CD8-positive, alpha-beta memory T cell (primary cell): ENCODE measurements at regions not wholly inside any gene's neighbourhood (a gene's known extent, or its start where the extent isn't known, plus 50 kb on each side); places are given as distances from the start of the nearest gene placed in this dataset.

Source experiments
- CTCF ChIA-PET: fragments of 350-600 bp; sonication (Branson Sonifier 250); formaldehyde crosslinking; loops from one replicate; lab custom pipeline; 2021; ENCODE audit warnings: antibody characterized with exemption; lab: Charles Lee
- POLR2A ChIA-PET: fragments of 350-600 bp; sonication (Branson Sonifier 250); formaldehyde crosslinking; loops from one replicate; lab custom pipeline; 2021; ENCODE audit warnings: antibody characterized with exemption; lab: Charles Lee
- DNase-seq, 5 donors: peaks; one replicate each; pipeline versions ENCODE4 v3.0.0 to v3.0.0-alpha.2; 2020 to 2022; ENCODE audit warnings: mixed read lengths in 1 of 5
- H3K27ac ChIP-seq: one replicate; pipeline ENCODE4 v1.7.0; 2013; ENCODE audit warnings: low read depth, mild to moderate bottlenecking, low read length, moderate library complexity
- H3K27me3 ChIP-seq: 2 replicates; pipeline ENCODE4 v1.7.0; 2013; ENCODE audit warnings: low read length, mild to moderate bottlenecking; ENCODE audit not compliant: insufficient read depth, poor library complexity, severe bottlenecking
- H3K36me3 ChIP-seq: 2 replicates; pipeline ENCODE4 v1.7.0; 2013; ENCODE audit warnings: mild to moderate bottlenecking, low read length, moderate library complexity; ENCODE audit not compliant: insufficient read depth
- H3K4me1 ChIP-seq: 2 replicates; pipeline ENCODE4 v1.7.0; 2013; ENCODE audit warnings: mild to moderate bottlenecking, low read length, moderate library complexity; ENCODE audit not compliant: insufficient read depth
- H3K4me3 ChIP-seq: 2 replicates; pipeline ENCODE4 v1.7.0; 2013; ENCODE audit warnings: mild to moderate bottlenecking, low read length
- H3K9me3 ChIP-seq: 2 replicates; pipeline ENCODE4 v1.7.0; 2013; ENCODE audit warnings: mild to moderate bottlenecking, low read length
- H3K27ac Mint-ChIP-seq, 8 donors: one replicate each; pipeline ENCODE4 v1.8.0; 2020 to 2021; ENCODE audit warnings: mixed read lengths in 8 of 8, mild to moderate bottlenecking in 6 of 8, inconsistent platforms in 3 of 8, moderate library complexity in 3 of 8
- H3K27me3 Mint-ChIP-seq, 2 donors: one replicate each; pipeline ENCODE4 v1.8.0; 2020 to 2021; ENCODE audit warnings: mixed read lengths in 2 of 2, mild to moderate bottlenecking in 1 of 2, moderate library complexity in 1 of 2
- H3K36me3 Mint-ChIP-seq, 3 donors: one replicate each; pipeline ENCODE4 v1.8.0; 2020 to 2021; ENCODE audit warnings: mixed read lengths in 3 of 3, inconsistent platforms in 1 of 3, mild to moderate bottlenecking in 1 of 3
- H3K4me1 Mint-ChIP-seq, 3 donors: one replicate each; pipeline ENCODE4 v1.8.0; 2020 to 2021; ENCODE audit warnings: mixed read lengths in 3 of 3, inconsistent platforms in 1 of 3, mild to moderate bottlenecking in 1 of 3
- H3K4me3 Mint-ChIP-seq, 7 donors: one replicate each; pipeline ENCODE4 v1.8.0; 2020 to 2021; ENCODE audit warnings: mixed read lengths in 7 of 7, mild to moderate bottlenecking in 6 of 7, moderate library complexity in 4 of 7, inconsistent platforms in 2 of 7
- H3K9me3 Mint-ChIP-seq, 5 donors: one replicate each; pipeline ENCODE4 v1.8.0; 2020 to 2022; ENCODE audit warnings: mixed read lengths in 5 of 5, mild to moderate bottlenecking in 3 of 5, moderate library complexity in 2 of 5, inconsistent platforms in 1 of 5

DNA sequence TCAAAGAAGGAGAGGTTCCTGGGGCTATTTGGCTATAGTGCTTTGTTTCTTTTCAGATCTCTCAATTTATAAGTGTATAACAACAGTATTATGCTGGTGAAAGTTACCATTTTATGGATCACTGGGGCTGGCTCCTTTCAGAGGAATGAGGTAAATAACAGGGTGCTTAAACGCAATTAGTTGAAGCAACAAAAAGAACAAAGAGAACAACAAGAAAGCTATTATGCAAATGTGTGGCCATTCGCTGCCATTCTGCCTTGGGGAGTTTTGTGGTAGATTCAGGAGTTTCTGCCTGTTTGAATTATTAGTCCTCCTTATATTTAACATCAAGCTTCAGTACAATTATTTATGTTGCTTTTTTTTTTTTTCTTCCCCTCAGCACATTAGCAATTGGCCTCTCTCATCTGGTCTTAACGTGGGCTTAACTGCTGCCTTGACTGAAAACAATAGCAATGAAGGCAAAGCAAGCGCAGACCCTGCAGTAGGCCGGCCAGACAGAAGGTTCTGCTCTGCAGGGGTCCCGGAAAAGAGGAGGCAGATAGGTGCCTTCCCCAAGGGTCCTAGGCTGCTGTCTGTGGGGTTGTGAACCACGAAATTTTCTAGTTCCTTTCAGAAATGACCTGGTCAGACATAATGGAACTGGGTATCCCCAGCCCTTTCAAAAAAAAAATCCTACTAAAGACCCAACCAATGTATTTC, 339.9 kb upstream of the PODXL start:
- ChIA-PET CTCF (no interaction called here), POLR2A (no interaction called here)
- Mint-ChIP-seq H3K36me3 (peaks cover 0 to 1% (median 0%) of the 10 kb centered on the region in 3 donors), H3K4me1 (no peaks in the 10 kb centered on the region), H3K27me3 (peaks cover 4 to 22% of the 10 kb centered on the region in 2 donors), H3K4me3 (no peak overlapping the region), H3K9me3 (peaks cover 0 to 4% (median 2%) of the 10 kb centered on the region in 5 donors), H3K27ac (no peak overlapping the region)
- Histone ChIP-seq H3K4me1 (no peaks in the 10 kb centered on the region), H3K9me3 (no peaks in the 10 kb centered on the region), H3K27ac (no peak overlapping the region), H3K36me3 (no peaks in the 10 kb centered on the region), H3K27me3 (no peaks in the 10 kb centered on the region), H3K4me3 (no peak overlapping the region)
- no peak for DNase-seq

DNA sequence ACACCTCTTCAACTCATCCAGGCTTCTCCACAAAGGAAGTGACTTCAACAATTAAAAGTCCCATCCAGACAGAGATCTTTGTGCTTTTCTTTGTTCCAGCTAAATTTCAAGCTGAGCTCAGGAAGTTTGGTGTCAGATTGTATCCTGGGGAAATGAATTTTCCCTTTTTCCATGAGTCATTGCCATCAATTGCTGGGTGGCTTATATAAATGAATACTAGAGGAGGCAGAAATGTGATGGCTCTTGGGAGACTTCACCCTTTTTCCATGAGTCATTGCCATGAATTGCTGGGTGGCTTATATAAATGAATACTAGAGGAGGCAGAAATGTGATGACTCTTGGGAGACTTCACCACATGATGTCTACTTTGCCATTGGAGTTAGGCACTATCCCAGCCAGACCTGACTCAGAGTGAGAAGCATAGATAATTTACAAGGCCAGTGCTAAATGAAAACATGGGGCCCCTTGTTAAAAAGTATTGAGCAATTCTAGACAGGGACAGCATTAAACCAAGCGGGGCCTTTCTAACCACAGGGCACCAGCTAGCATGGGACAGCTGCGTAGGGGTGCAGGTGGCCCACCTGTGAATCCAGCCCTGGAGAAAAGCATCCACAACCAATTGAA, 339.2 kb upstream of the PODXL start:
- DNase-seq: no peak
- CTCF ChIA-PET: no interaction called here
- no peak overlapping the region for H3K4me3 ChIP-seq
- no peaks in the 10 kb centered on the region for H3K4me1 Mint-ChIP-seq
- no peaks in the 10 kb centered on the region for H3K27me3 ChIP-seq
- no peaks in the 10 kb centered on the region for H3K36me3 ChIP-seq
- H3K27ac Mint-ChIP-seq: no peak overlapping the region
- H3K4me3 Mint-ChIP-seq: no peak overlapping the region
- H3K4me1 ChIP-seq: no peaks in the 10 kb centered on the region
- POLR2A ChIA-PET: no interaction called here
- peaks cover 4 to 24% of the 10 kb centered on the region in 2 donors for H3K27me3 Mint-ChIP-seq
- peaks cover 0 to 4% (median 2%) of the 10 kb centered on the region in 5 donors for H3K9me3 Mint-ChIP-seq
- no peaks in the 10 kb centered on the region for H3K9me3 ChIP-seq
- no peak overlapping the region for H3K27ac ChIP-seq
- H3K36me3 Mint-ChIP-seq: peaks cover 0 to 1% (median 0%) of the 10 kb centered on the region in 3 donors

DNA sequence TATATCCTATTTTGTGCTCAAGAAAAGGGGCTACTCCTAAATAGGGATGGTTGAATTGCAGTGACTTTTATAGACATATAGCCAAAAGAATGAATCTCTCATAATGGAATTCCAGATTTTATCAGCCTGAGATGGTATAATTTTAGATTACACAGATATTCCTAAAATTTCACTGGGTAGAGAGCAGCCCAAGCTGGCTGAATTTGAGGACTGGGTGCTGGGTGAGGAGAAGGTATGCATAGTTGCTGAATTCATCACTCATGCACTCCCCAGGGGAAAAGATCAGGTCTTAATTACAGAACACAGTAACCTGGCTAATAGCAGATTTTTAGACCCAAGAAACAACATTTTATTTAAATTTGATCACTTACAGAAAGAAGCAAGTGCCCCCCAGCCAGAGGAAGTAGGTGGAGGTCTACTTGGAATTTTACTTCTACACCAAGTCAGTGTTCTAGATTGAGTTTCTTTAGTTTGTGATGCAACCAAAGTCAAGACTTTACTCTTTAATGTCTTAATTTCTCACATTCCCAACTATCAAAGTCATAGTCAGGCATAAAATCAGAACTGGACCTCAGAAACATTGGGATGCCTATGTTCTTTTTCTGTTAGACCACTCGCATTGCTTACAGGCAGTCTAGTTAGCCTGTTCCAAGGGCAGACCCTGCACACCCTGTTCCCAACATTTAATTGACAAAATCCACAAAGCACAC, 337.4 kb upstream of the PODXL start:
- H3K4me3 ChIP-seq: no peak overlapping the region

DNA sequence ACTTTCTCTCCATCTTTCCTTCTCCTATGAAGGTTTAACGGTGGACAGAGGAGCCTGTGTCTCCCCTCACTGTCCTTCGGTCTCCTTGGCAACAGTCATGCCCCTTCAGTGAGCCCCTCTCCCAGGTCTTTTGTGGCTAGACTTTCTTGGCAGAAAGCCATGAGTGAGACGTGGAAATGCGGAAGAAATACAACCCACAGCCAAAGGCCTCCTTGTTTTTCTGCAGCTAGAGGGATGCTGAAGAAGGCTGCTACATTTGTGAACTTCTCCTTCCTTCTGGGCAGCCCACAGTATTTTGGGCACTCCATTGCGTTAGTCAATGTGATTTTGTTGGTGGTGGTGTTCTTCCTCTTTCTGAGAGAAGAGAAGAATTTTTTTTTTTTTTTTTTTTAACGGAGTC, 333.7 kb upstream of the PODXL start:
- Histone ChIP-seq H3K36me3 (no peaks in the 10 kb centered on the region), H3K9me3 (no peaks in the 10 kb centered on the region), H3K27me3 (no peaks in the 10 kb centered on the region), H3K4me1 (no peaks in the 10 kb centered on the region), H3K27ac (no peak overlapping the region), H3K4me3 (no peak overlapping the region)
- Mint-ChIP-seq H3K27me3 (peaks cover 3 to 18% of the 10 kb centered on the region in 2 donors), H3K9me3 (peaks cover 6 to 17% (median 12%) of the 10 kb centered on the region in 5 donors), H3K4me1 (no peaks in the 10 kb centered on the region), H3K36me3 (no peaks in the 10 kb centered on the region), H3K27ac (no peak overlapping the region), H3K4me3 (peak overlapping the region in 1 of 7 donors; percentile 10)
- DNase-seq: no peak
- CTCF ChIA-PET: no interaction called here
- POLR2A ChIA-PET: no interaction called here

More for the DNA sequence above, 337.4 kb upstream of the PODXL start:
- DNase-seq: no peak
- no peaks in the 10 kb centered on the region for H3K4me1 Mint-ChIP-seq
- Histone ChIP-seq H3K4me1 (no peaks in the 10 kb centered on the region), H3K9me3 (no peaks in the 10 kb centered on the region), H3K27ac (no peak overlapping the region), H3K36me3 (no peaks in the 10 kb centered on the region), H3K27me3 (no peaks in the 10 kb centered on the region)
- H3K36me3 Mint-ChIP-seq: peaks cover 0 to 1% (median 0%) of the 10 kb centered on the region in 3 donors
- H3K4me3 Mint-ChIP-seq: no peak overlapping the region
- H3K27ac Mint-ChIP-seq: no peak overlapping the region
- POLR2A ChIA-PET: no interaction called here
- CTCF ChIA-PET: no interaction called here
- peaks cover 4 to 24% of the 10 kb centered on the region in 2 donors for H3K27me3 Mint-ChIP-seq
- peaks cover 0 to 3% (median 2%) of the 10 kb centered on the region in 5 donors for H3K9me3 Mint-ChIP-seq

DNA sequence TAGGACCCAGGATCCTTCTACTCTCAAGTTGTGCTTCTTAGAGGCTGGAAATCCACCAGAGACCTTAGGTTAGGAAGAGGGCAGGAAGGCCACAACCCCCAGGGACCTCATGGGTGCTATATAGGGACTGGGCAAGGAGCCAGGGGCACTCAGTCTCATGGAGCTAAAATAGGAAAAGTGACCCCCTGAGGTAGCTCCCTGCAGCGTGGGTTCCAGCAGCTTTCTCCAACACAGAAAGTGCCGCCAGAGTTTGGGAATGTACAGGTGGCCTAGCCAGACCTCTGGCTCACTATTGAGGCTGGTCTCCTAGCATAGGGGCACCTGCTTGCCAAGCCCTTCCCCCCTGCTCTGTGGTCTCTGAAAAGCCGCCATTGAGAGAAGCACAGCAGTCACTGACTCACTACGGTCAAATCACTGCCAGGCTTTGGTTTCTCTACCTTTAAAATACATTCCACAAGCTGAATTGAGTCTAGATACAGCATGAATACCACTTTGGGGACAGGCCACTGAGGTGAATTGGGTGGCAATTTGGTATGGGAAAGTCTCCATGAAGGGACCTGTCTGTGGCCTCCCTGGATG, 333.2 kb upstream of the PODXL start:
- no peaks in the 10 kb centered on the region for H3K36me3 ChIP-seq
- ChIA-PET POLR2A (no interaction called here), CTCF (no interaction called here)

DNA sequence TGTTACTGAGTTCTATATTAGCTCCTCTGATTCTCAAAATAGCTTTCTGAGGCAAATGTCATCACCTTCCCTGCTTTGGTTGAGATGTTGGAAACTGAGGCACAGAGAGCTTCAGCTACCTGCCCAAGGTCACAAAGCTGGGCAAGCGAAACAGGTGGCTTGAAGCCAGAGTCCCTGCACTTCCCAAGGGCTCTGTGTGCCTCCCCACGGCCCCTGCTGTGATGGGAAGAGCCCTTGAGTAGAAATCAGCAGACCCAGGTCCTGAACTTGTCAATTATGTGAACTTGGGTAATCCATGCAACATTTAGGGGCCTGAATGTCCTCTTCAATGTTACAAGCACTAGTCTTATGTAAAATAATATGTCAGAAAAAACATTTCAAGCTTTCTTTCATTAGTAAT, 327.3 kb upstream of the PODXL start:
- H3K27ac Mint-ChIP-seq: no peak overlapping the region

More for the DNA sequence above, 333.2 kb upstream of the PODXL start:
- peaks cover 6 to 17% (median 14%) of the 10 kb centered on the region in 5 donors for H3K9me3 Mint-ChIP-seq
- Histone ChIP-seq H3K4me3 (no peak overlapping the region), H3K9me3 (no peaks in the 10 kb centered on the region), H3K27me3 (no peaks in the 10 kb centered on the region), H3K27ac (no peak overlapping the region), H3K4me1 (no peaks in the 10 kb centered on the region)
- no peak for DNase-seq
- H3K4me3 Mint-ChIP-seq: no peak overlapping the region
- no peaks in the 10 kb centered on the region for H3K36me3 Mint-ChIP-seq
- H3K27me3 Mint-ChIP-seq: peaks cover 2 to 15% of the 10 kb centered on the region in 2 donors
- no peak overlapping the region for H3K27ac Mint-ChIP-seq
- no peaks in the 10 kb centered on the region for H3K4me1 Mint-ChIP-seq

DNA sequence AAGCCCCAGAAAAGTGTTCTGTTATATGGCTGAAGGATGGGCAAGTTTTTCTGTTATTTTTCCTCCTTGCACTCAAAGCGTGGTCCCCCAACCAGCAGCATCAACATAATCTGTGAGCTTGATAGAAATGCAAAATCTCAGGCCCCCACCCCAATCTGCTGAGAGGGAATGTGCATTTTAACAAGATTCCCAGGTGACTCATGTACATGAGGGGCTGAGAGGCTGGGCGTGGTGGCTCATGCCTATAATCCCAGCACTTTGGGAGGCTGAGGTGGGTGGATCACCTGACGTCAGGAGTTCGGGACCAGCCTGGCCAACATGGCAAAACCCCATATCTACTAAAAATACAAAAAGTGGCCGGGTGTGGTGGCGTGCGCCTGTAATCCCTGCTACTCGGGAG, 326.8 kb upstream of the PODXL start:
- DNase-seq: no peak
- no peak overlapping the region for H3K4me3 Mint-ChIP-seq
- no peak overlapping the region for H3K27ac Mint-ChIP-seq
- no peaks in the 10 kb centered on the region for H3K9me3 ChIP-seq
- H3K27ac ChIP-seq: no peak overlapping the region
- H3K4me1 ChIP-seq: no peaks in the 10 kb centered on the region
- H3K4me1 Mint-ChIP-seq: no peaks in the 10 kb centered on the region
- ChIA-PET POLR2A (no interaction called here), CTCF (no interaction called here)
- H3K27me3 Mint-ChIP-seq: peaks cover 7 to 13% of the 10 kb centered on the region in 2 donors
- no peaks in the 10 kb centered on the region for H3K36me3 Mint-ChIP-seq
- no peak overlapping the region for H3K4me3 ChIP-seq
- H3K27me3 ChIP-seq: no peaks in the 10 kb centered on the region
- peaks cover 6 to 17% (median 14%) of the 10 kb centered on the region in 5 donors for H3K9me3 Mint-ChIP-seq
- no peaks in the 10 kb centered on the region for H3K36me3 ChIP-seq

More for the DNA sequence above, 327.3 kb upstream of the PODXL start:
- H3K4me1 Mint-ChIP-seq: no peaks in the 10 kb centered on the region
- no peak for DNase-seq
- no peak overlapping the region for H3K27ac ChIP-seq
- ChIA-PET CTCF (interaction anchor here (1.0 kb wide), 1 partner anchor 25 kb away, joined by 3 read pairs; no protein-coding TSS in a partner anchor), POLR2A (no interaction called here)
- H3K36me3 Mint-ChIP-seq: no peaks in the 10 kb centered on the region
- no peaks in the 10 kb centered on the region for H3K4me1 ChIP-seq
- no peaks in the 10 kb centered on the region for H3K27me3 ChIP-seq
- peaks cover 6 to 17% (median 14%) of the 10 kb centered on the region in 5 donors for H3K9me3 Mint-ChIP-seq
- H3K27me3 Mint-ChIP-seq: peaks cover 7 to 13% of the 10 kb centered on the region in 2 donors
- no peak overlapping the region for H3K4me3 Mint-ChIP-seq
- H3K36me3 ChIP-seq: no peaks in the 10 kb centered on the region
- H3K9me3 ChIP-seq: no peaks in the 10 kb centered on the region
- no peak overlapping the region for H3K4me3 ChIP-seq

DNA sequence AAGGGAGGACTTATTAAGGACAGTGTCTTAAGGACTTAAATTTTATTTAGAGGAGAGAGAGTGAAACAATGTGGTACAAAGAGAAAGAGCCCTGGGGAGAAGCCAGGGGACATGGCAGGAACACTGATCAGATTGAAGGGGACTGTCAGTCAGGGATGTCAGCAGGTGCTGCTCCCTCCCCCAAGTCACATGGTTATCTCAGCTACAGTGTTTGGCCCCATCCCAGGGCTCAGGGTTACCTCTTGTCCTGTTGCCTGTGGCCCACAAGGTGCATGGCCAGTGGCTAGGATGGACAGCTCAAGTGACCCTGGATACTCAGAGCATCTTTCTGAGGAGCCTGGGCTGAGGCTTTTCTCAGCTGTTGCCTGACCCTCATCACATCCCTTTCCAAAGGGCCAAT, 325.9 kb upstream of the PODXL start:
- ChIA-PET CTCF (no interaction called here), POLR2A (no interaction called here)
- no peak for DNase-seq
- H3K27me3 Mint-ChIP-seq: peaks cover 7 to 10% of the 10 kb centered on the region in 2 donors
- Histone ChIP-seq H3K9me3 (no peaks in the 10 kb centered on the region), H3K36me3 (no peaks in the 10 kb centered on the region), H3K4me3 (no peak overlapping the region), H3K27ac (no peak overlapping the region), H3K4me1 (no peaks in the 10 kb centered on the region), H3K27me3 (no peaks in the 10 kb centered on the region)
- no peaks in the 10 kb centered on the region for H3K4me1 Mint-ChIP-seq
- no peak overlapping the region for H3K4me3 Mint-ChIP-seq
- no peaks in the 10 kb centered on the region for H3K36me3 Mint-ChIP-seq
- H3K9me3 Mint-ChIP-seq: peaks cover 6 to 17% (median 14%) of the 10 kb centered on the region in 5 donors
- no peak overlapping the region for H3K27ac Mint-ChIP-seq
